ENCODE measurements at regions not wholly inside any gene's neighbourhood (a gene's known extent, or its start where the extent isn't known, plus 50 kb on each side); places are given as distances from the start of the nearest gene placed in this dataset.
"Not testable (repeated sequence)": the region's sequence is repeated elsewhere in the genome, so short reads cannot be mapped to it uniquely, and the experiment has no call there.

GRCh38 chr5:116724971-116725370 lies 150.3 kb upstream of the SEMA6A start:
- DNase-seq (ENCODE audit: low read depth): no peak

GRCh38 chr5:116722651-116723050 lies 148.0 kb upstream of the SEMA6A start:
- TF ChIP-seq CTCF (conservative IDR thresholded peaks at IDR 0.05; ENCODE audit: low read depth, low read length): no peak
- no peak for DNase-seq (ENCODE audit: low read depth)
- no peak overlapping the region for H3K4me3 ChIP-seq (ENCODE audit: low read length)

More at GRCh38 chr5:116724971-116725370, 150.3 kb upstream of the SEMA6A start:
- no peak for TF ChIP-seq CTCF (conservative IDR thresholded peaks at IDR 0.05; ENCODE audit: low read depth, low read length)
- H3K4me3 ChIP-seq (ENCODE audit: low read length): no peak overlapping the region

- TF ChIP-seq CTCF (conservative IDR thresholded peaks at IDR 0.05; ENCODE audit: low read depth, low read length): no peak
- no peak overlapping the region for H3K4me3 ChIP-seq (ENCODE audit: low read length)
- no peak for DNase-seq (ENCODE audit: low read depth)
Observed at GRCh38 chr5:116719106-116719505, 144.5 kb upstream of the SEMA6A start.

- DNase-seq (ENCODE audit: low read depth): no peak
- TF ChIP-seq CTCF (conservative IDR thresholded peaks at IDR 0.05; ENCODE audit: low read depth, low read length): no peak
- H3K4me3 ChIP-seq (ENCODE audit: low read length): no peak overlapping the region
Observed at GRCh38 chr5:116718317-116718716, 143.7 kb upstream of the SEMA6A start.

- DNase-seq (ENCODE audit: low read depth): no peak
- TF ChIP-seq CTCF (conservative IDR thresholded peaks at IDR 0.05; ENCODE audit: low read depth, low read length): no peak
- H3K4me3 ChIP-seq (ENCODE audit: low read length): no peak overlapping the region
Observed at GRCh38 chr5:116709082-116709481, 134.5 kb upstream of the SEMA6A start.

GRCh38 chr5:116705121-116705519 lies 130.5 kb upstream of the SEMA6A start:
- not testable (repeated sequence) for H3K4me3 ChIP-seq (ENCODE audit: low read length); DNase-seq (ENCODE audit: low read depth)

GRCh38 chr5:116703941-116704340 lies 129.3 kb upstream of the SEMA6A start:
- H3K4me3 ChIP-seq (ENCODE audit: low read length): no peak overlapping the region
- no peak for TF ChIP-seq CTCF (conservative IDR thresholded peaks at IDR 0.05; ENCODE audit: low read depth, low read length)
- DNase-seq (ENCODE audit: low read depth): no peak

- no peak for DNase-seq (ENCODE audit: low read depth)
- TF ChIP-seq CTCF (conservative IDR thresholded peaks at IDR 0.05; ENCODE audit: low read depth, low read length): no peak
- no peak overlapping the region for H3K4me3 ChIP-seq (ENCODE audit: low read length)
Observed at GRCh38 chr5:116703328-116703727, 128.7 kb upstream of the SEMA6A start.
